HL-60/S4 treated with retinoic acid at 250 ng/mL for 4 days and 3 days (cell line): ENCODE measurements at regions not wholly inside any gene's neighbourhood (a gene's known extent, or its start where the extent isn't known, plus 50 kb on each side); places are given as distances from the start of the nearest gene placed in this dataset.
"Not testable (repeated sequence)": the region's sequence is repeated elsewhere in the genome, so short reads cannot be mapped to it uniquely, and the experiment has no call there.

Source experiments
- in situ Hi-C: fragments of 300-500 bp; cut with MboI; formaldehyde crosslinking; loops from 2 replicates; pipeline ENCODE4 v1.7.0; 2022; ENCODE audit warnings: low sequenced_read_pairs

GRCh38 chr17:22251498-22251897 is 559.2 kb downstream of the KCNJ18 start:
- in situ Hi-C loops: loop anchor here (25.0 kb wide), 1 partner anchor 89 kb away; no protein-coding TSS in a partner anchor

DNA sequence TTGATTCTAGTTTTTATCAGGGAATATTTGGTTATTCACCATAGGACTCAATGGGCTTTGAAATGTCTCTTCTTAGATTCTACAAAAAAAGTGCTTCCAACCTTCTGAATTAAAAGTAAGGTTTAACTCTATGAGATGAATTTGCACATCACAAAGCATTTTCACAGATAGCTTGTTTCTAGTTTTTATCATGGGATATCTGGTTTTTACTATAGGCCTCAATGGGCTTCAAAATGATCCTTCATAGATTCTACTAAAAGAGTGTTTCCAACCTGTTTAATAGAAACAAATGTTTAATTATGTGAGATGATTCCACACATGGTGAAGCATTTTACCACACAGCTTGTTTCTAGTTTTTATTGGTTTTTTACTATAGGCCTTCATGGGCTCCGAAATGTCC is 560.7 kb downstream of the KCNJ18 start:
- in situ Hi-C loops: loop anchor here (25.0 kb wide), 1 partner anchor 91 kb away; no protein-coding TSS in a partner anchor

GRCh38 chr17:22265807-22266206 is 573.5 kb downstream of the KCNJ18 start:
- in situ Hi-C loops: loop anchor here (25.0 kb wide), 1 partner anchor 104 kb away; no protein-coding TSS in a partner anchor

GRCh38 chr17:22266231-22266630 is 573.9 kb downstream of the KCNJ18 start:
- in situ Hi-C loops: loop anchor here (25.0 kb wide), 1 partner anchor 104 kb away; no protein-coding TSS in a partner anchor

DNA sequence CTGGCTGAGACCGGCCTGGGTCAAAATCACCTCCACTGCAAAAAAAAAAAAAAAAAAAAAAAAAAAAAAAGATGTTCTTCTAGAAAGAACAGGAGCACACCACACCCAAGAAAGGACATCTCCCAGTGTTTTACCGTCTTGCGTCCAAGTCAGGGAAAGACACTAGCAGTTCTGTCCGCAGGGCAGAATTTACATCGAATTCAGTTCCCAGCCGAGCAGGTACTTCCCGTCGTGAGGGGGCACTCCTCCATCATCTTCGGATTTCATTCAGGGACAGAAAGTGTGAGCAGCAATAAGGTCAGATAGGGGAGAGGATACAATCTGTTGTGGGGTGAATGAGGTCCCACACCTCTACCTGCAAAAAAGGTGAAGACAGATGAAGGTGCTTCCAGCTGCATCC is 574.7 kb downstream of the KCNJ18 start:
- in situ Hi-C loops: loop anchor here (25.0 kb wide), 1 partner anchor 105 kb away; no protein-coding TSS in a partner anchor

DNA sequence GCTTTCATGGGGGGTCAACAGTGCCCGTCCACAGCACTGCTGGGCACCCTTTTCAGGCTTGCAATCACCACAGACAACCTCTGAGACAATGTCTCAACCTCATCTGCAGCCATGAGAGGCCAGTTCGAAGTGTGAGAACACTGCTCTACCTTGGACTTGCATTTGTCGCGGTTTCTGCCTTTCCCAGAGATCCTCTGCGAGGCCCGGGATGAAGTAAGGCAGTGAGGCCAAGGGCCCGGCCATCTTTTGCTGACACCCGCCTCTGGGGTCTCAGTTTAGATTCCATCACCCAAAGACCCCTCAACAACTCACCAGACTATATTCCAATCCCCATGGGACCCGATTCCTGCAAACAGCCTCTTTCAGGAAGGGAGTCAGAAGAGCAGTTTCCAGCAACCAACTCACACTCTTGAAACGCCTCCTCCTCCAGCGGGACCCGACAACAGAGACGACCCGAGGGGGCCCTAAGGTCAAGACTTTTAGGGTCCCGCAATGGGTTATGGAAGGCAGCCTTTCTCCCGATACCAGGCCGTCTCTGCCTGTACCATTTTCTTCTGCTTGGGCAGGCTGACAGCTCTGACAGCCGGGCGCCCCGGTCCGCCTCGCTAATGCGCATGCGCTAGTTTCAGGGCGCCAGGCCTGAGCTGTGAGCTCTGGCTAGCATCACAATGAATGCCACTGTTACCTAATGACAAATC is 576.0 kb downstream of the KCNJ18 start:
- in situ Hi-C loops: loop anchor here (25.0 kb wide), 1 partner anchor 106 kb away; no protein-coding TSS in a partner anchor

- in situ Hi-C loops: loop anchor here (25.0 kb wide), 1 partner anchor 107 kb away; no protein-coding TSS in a partner anchor
These were observed 576.5 kb downstream of the KCNJ18 start for GRCh38 chr17:22268912-22269220.

DNA sequence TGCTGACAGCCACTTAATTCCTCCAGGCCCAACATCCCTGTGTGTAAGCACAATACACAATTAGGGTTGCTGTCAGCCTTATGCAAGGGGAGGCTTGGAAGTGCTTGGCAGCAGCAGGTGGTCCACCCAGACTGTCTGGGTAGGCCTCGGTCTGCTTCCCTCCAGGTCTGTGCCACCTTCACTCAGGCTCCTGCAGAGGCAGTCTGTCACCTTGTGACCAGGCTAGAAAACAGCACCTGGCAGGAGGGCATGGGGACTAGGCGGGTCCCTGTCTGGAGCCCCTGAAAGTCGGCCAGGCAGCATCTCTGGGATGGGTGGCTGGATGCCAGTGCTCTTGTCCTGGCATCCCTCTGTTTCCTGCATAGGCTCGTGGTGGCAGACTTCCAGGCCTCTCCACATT is 578.1 kb downstream of the KCNJ18 start:
- in situ Hi-C loops: loop anchor here (25.0 kb wide), 1 partner anchor 108 kb away; no protein-coding TSS in a partner anchor

DNA sequence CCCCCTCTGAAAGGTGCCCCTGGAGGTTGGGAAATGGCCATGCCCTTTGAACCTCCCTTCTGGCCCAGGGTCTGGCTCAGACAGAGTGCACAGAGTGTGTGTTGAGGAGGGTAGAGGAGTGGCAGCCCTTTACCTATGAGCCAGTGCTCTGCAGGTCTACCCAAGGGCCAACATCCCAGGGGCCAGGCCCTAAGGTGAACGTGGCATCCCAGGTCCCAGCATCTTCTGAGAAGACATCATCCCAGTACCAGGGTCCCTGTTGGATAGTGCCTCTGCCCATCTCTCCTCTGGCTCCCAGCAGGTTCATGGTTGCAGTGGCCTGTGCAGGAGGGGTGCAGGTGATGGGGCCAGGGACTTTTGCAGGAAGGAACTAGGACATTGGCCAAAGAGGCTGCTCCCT is 578.5 kb downstream of the KCNJ18 start:
- in situ Hi-C loops: loop anchor here (25.0 kb wide), 1 partner anchor 109 kb away; no protein-coding TSS in a partner anchor

- in situ Hi-C loops: loop anchor here (25.0 kb wide), 1 partner anchor 110 kb away; no protein-coding TSS in a partner anchor
These were observed 580.2 kb downstream of the KCNJ18 start for GRCh38 chr17:22272363-22273146.

DNA sequence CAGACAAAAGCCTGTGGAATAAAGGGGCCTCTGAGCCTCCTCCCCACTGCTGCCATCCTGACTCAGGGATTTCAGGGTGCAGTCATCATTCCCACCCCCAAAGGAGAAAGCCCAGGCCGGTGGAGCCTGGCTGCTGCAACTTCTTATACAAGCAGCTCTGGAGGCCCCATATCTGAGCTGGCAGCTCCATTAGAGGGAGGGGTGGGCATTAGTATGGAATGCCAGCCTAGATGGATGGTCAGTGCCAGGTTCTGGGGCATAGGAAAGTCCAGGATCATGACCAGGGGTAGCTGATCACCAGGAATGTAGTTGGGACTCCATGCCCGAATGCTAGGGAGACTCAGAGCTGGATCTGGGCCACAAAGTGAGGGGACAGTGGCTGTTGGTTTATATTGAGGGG is 581.0 kb downstream of the KCNJ18 start:
- in situ Hi-C loops: loop anchor here (25.0 kb wide), 1 partner anchor 111 kb away; no protein-coding TSS in a partner anchor

DNA sequence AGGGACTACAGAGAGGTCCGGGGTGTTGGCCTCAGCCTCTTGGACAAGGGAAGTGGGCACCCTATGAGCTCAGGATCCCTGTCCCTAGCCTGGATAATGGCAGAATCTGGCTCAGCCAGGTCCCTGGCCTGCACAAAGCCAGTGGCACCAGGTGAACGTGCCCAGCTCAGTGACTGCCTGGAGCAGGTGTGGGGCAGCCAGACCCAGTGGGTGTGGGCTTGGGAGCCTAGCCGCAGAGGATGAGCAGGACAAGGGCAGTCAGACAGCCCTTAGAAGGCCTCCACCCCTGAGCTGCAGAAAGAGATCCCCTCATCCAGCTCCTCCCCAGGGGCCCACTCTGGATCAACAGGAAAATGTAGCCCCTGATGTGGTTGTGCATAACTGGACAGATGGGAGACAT is 585.3 kb downstream of the KCNJ18 start:
- in situ Hi-C loops: no loop called here

DNA sequence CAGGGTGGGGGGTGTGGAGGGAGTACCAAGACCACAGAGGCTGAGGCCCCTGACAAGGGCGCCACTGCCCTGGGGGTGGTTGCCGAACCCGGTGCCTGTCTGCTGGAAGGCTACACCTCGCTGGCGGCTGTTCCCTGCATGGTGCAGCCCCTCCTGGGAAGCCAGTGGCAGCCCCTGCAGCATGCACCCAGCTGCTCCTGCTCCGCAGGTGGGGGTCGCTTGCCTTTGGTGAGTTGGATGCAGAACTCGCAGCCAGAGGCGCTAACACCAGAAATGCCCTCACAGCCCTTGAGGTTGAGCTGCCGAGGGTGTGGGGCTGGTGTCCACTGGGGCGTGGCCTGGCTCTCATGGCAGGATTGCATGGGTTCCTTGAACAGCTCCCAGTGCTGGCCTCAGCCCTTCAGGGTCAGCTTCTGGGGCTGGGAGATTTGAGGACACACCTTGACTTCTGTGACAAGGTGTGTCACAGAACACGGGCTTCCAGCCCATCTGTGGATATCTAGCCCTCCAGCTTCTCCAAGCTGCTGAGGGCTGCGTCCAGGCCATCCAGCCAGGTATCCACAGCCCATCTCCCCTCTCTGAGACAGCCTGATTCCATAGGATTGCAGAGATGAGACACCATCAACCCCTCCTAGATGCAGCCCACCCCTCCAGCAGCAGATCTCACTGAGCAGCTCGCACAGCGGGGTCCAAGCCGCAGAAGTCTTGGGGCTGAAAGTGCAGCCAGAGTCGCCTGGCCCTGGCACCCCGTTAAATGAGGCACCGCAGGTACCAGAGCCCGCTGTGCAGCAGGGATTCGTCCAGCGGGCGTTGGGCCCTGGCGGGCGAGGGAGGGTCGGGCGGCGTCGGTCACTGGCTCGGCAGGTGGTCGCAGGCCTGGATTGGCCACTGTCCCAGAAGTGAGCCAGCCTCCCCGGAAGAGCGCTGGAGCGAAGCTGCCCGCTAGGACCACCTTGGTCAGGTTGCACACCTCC is 586.3 kb downstream of the KCNJ18 start:
- in situ Hi-C loops: no loop called here

DNA sequence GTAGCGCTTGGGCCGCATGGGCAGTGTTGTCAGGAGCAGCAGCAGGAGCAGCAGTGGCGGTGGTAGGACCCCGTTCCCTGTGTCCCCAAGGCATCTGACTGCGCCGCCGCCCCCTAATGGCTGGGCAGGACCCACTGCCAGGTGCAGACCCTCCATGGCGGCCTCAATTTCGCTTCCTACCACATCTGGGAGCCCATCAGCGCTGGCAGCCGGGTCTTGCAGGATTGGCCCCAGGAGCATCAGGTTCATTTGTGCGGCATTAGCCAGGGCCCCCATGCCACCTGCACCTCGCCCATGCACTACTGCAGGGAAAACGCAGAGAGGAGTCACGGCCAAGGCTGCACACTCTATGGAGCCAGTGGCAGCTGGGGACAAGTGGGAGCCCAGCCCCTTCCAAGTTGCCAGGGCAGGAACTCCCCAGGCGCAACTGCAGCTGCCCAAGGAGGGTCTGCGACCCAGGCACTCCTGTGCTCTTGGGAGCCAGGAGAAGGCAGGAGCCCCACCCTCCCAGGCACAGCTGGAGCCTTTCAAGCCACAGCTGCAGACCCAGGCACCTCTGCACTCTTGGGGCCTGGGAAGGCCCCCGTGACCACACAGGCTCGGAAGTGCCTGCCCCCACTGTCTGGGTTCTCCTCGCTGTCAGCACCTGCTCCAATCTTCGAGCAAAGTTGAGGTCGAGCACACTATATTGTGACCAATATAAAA is 594.2 kb downstream of the KCNJ18 start:
- in situ Hi-C loops: no loop called here

DNA sequence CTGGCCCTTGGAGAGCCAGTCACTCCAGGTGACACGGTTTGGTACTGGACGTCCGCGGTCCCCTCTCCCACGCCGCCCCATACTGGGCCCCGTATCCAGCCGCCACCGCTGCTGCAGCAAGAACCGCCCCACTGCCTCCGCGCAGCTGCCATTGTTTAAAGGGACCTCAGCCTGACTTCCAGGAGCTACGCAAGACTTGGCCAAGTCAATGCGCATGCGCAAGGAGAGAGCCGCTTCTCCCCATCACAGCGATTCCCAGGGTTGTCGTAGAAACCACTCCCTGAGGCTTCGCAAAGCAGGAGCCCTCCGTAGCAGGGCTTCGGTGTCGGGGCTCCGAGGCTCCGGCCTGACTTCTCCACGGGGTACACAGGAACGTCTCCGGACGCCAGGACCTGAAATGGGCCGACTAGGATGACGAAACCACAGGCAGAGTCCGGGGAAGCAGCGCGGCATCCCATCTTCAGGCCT is 606.2 kb downstream of the KCNJ18 start:
- in situ Hi-C loops: not testable (repeated sequence)

- in situ Hi-C loops: no loop called here
These were observed 607.9 kb downstream of the KCNJ18 start for GRCh38 chr17:22300177-22300576.

- in situ Hi-C loops: no loop called here
These were observed 608.5 kb downstream of the KCNJ18 start for GRCh38 chr17:22300731-22301352.

DNA sequence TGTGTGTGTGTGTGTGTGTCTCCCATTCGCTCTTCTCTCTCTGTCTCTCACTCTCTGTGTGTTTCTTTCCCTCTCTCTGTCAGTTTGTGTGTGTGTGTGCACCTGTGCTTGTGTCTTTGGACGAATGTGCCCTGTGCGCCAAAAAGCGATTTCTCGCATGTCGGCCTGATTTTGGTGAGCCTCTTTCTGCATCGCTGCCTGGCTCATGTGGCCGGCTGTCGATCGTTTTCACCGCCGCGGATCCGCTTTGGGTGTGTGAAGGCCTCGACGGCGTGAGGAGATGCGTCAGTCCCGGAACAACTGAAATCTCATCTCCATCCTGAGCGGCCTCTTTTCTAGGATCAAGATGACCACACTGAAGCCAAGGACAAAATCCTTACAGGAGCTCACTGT is 609.0 kb downstream of the KCNJ18 start:
- in situ Hi-C loops: no loop called here

DNA sequence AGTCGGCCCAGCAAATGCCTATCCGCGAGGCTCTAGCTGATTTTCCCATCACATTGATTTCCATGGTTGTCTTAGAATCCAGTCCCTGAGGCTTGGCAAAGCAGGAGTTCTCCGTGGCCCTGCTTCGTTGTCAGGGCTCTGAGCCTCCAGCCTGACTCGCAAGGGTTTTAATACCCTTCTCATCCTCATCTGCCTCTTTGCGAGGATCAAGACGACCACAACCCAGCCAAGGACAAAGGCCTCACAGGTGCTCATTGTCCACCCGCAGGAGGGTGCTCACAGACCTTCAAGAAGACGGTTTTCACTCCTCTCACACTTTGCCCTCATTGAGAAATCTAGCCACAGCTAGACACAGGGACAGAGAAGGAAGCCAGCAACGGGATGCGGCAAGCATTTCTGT is 610.8 kb downstream of the KCNJ18 start:
- in situ Hi-C loops: no loop called here
